ENCODE measurements at regions not wholly inside any gene's neighbourhood (a gene's known extent, or its start where the extent isn't known, plus 50 kb on each side); places are given as distances from the start of the nearest gene placed in this dataset.

GRCh38 chr5:37896159-37896558, 56.3 kb upstream of the GDNF start:
- Histone ChIP-seq H2AFZ (ENCODE audit: low read depth, low read length, poor library complexity, severe bottlenecking) (no peak overlapping the region), H3K4me2 (ENCODE audit: low read length) (no peak overlapping the region), H3K4me1 (ENCODE audit: control insufficient read depth in 1 of 2, insufficient read depth in 2 of 2, low read length in 2 of 2) (no peaks in the 10 kb centered on the region), H3K27ac (ENCODE audit: low read depth, low read length) (no peak overlapping the region), H3K9me3 (ENCODE audit: control insufficient read depth in 1 of 2, insufficient read depth in 1 of 2, low read depth in 1 of 2, low read length in 2 of 2) (no peaks in the 10 kb centered on the region), H3K79me2 (ENCODE audit: insufficient read depth, low read length) (no peaks in the 10 kb centered on the region), H3K36me3 (ENCODE audit: control insufficient read depth in 1 of 2, insufficient read depth in 2 of 2, low read length in 2 of 2) (no peaks in the 10 kb centered on the region), H3K9ac (ENCODE audit: low read length) (no peak overlapping the region), H4K20me1 (ENCODE audit: insufficient read depth) (no peaks in the 10 kb centered on the region), H3K4me3 (replicated peaks in 1 of 2; ENCODE audit: low read depth in 1 of 2, low read length in 2 of 2) (no peak overlapping the region), H3K27me3 (ENCODE audit: insufficient read depth, low read length) (no peaks in the 10 kb centered on the region), H3K9me2 (ENCODE audit: insufficient read depth) (no peaks in the 10 kb centered on the region)
- TF ChIP-seq YY1 (IDR thresholded peaks at IDR 0.05; ENCODE audit: extremely low read depth, insufficient replicate concordance, low read depth, low read length) (no peak), SIN3A (IDR thresholded peaks at IDR 0.05; ENCODE audit: low read depth) (no peak), REST (IDR thresholded peaks at IDR 0.05; ENCODE audit: low read depth) (no peak), JUND (IDR thresholded peaks at IDR 0.05) (no peak), CEBPB (IDR thresholded peaks at IDR 0.05; ENCODE audit: low read depth) (no peak), TCF7L2 (IDR thresholded peaks at IDR 0.05; ENCODE audit: borderline replicate concordance, extremely low read depth, insufficient read depth, insufficient read length) (no peak), ZNF274 (IDR thresholded peaks at IDR 0.05; ENCODE audit: low read depth, low read length) (no peak), ZBTB33 (IDR thresholded peaks at IDR 0.05; ENCODE audit: extremely low read depth, insufficient replicate concordance, low read length) (no peak), EZH2 (IDR thresholded peaks at IDR 0.05) (no peak), ZFX (IDR thresholded peaks at IDR 0.05) (no peak), FOSL1 (IDR thresholded peaks at IDR 0.05; ENCODE audit: low read depth) (no peak), EGR1 (IDR thresholded peaks at IDR 0.05; ENCODE audit: low read depth) (no peak), POLR2AphosphoS5 (IDR thresholded peaks at IDR 0.05; ENCODE audit: low read depth, low read length) (no peak)
- no TSS peak for BruUV-seq (replicated peaks)
- ChIA-PET POLR2A (no interaction called here), CTCF (no interaction called here), RAD21 (ENCODE audit: low non-redundant PET in 1 of 2, low total read pairs in 2 of 2, uncharacterized antibody in 2 of 2, unreplicated experiment in 2 of 2) (no interaction called here)
- ATAC-seq (no peak), DNase-seq (ENCODE audit: low read depth, low spot score) (no peak)
- intact Hi-C loops (cut with micrococcal nuclease), result no loop called here
